Heart right ventricle (tissue), 16 donors: ENCODE measurements at regions not wholly inside any gene's neighbourhood (a gene's known extent, or its start where the extent isn't known, plus 50 kb on each side); places are given as distances from the start of the nearest gene placed in this dataset.

Experiments used
- ATAC-seq, 8 donors: fragments of 200-7000 bp; cut with Tn5 transposase; one replicate each; pipeline ENCODE4 v1.9.1; 2020; ENCODE audit warnings: mild to moderate bottlenecking in 8 of 8, moderate library complexity in 8 of 8, moderate number of reproducible peaks in 1 of 8
- DNase-seq, 2 donors: peaks; one replicate each; pipeline ENCODE4 v3.0.0-alpha.2; 2020
- H3K27ac ChIP-seq, 10 donors: fragments of 200-600 bp; sonication (generic) in 2 of 10; one replicate each; pipeline versions ENCODE4 v1.5.0 to v1.8.0; 2020 to 2022; ENCODE audit warnings: mild to moderate bottlenecking in 3 of 10
- H3K27me3 ChIP-seq, 7 donors: fragments of 200-600 bp; one replicate each; pipeline ENCODE4 v1.8.0; 2021 to 2022; ENCODE audit warnings: mild to moderate bottlenecking in 2 of 7
- H3K36me3 ChIP-seq, 9 donors: fragments of 200-600 bp; sonication (generic) in 1 of 9; one replicate each; pipeline versions ENCODE4 v1.5.0 to v1.8.0; 2020 to 2022; ENCODE audit warnings: mild to moderate bottlenecking in 2 of 9
- H3K4me1 ChIP-seq, 9 donors: fragments of 200-600 bp; sonication (generic) in 1 of 9; one replicate each; pipeline versions ENCODE4 v1.5.0 to v1.8.0; 2020 to 2022; ENCODE audit warnings: mild to moderate bottlenecking in 4 of 9
- H3K4me3 ChIP-seq, 10 donors: fragments of 200-600 bp; sonication (generic) in 2 of 10; one replicate each; pipeline versions ENCODE4 v1.5.0 to v1.8.0; 2020 to 2022; ENCODE audit warnings: mild to moderate bottlenecking in 7 of 10, moderate library complexity in 2 of 10
- H3K9me3 ChIP-seq, 11 donors: fragments of 200-600 bp in 10 of 11; sonication (generic) in 2 of 11; one replicate each; pipeline versions ENCODE4 v1.5.0 to v1.8.0; 2013 to 2022; ENCODE audit warnings: mild to moderate bottlenecking in 2 of 11, control low read depth in 1 of 11, moderate library complexity in 1 of 11
- WGBS, 2 donors: extraction: QIAGEN DNeasy Blood & Tissue Kit; methylation state at CpG; one replicate each; pipeline ENCODE4 v1.1.7; 2013; ENCODE audit warnings: inconsistent platforms in 1 of 2; 5-methylcytosine and 5-hydroxymethylcytosine counted together
- intact Hi-C, 10 donors: fragments of 100-400 bp; cut with DNase I; formaldehyde crosslinking; loops; one replicate each; pipeline versions ENCODE4 v1.11.1 to v1.14.2; 2022
- TF ChIP-seq, protein P1 (sequence below), 9 donors: fragments of 200-600 bp; sonication (generic) in 2 of 9; IDR thresholded peaks; one replicate each; pipeline versions ENCODE4 v1.5.0 to v1.8.0; 2021 to 2022; ENCODE audit warnings: antibody characterized with exemption in 9 of 9, mild to moderate bottlenecking in 5 of 9, moderate library complexity in 1 of 9
- donor health status: Arrhythmogenic right ventricular cardiomyopathy.
- donor health status: ischemic (EF 13 %, LVEDD 7.1; RV severe dilation, severe dysfunction).
- donor health status: healthy with polysubstance abuse.
- donor health status: DM: no; HTN: yes; CAD: no.
- donor health status: DM: no; HTN: no; CAD: no.
- donor health status: ischemic (EF 25% LVEDD 6.9; RV normal size, moderate dysfunction).
- donor health status: ischemic (EF 25% LVEDD 5.7; RV mildly dilated, moderate dysfunction).
- donor health status: healthy.
- donor health status: DM: yes; HTN: yes; CAD: no.
- donor health status: Ischemic cardiomyopathy.
- donor health status: ischemic (EF 35%, LVEDD 5.7; RV mildly dilated, moderate dysfunction).
- donor health status: nonischemic (EF 11% LVEDD 7.7; RV severe dilation, severe dysfunction).
- donor health status: DM: yes; HTN: yes; CAD: no.
- donor health status: PGD.
- donor health status: ischemic (EF 29% LVEDD 5.4; RV normal size, mild dysfunction).
- donor health status: nonischemic (EF 23%, LVEDD 6.1; RV moderate dilation, normal function).

DNA sequence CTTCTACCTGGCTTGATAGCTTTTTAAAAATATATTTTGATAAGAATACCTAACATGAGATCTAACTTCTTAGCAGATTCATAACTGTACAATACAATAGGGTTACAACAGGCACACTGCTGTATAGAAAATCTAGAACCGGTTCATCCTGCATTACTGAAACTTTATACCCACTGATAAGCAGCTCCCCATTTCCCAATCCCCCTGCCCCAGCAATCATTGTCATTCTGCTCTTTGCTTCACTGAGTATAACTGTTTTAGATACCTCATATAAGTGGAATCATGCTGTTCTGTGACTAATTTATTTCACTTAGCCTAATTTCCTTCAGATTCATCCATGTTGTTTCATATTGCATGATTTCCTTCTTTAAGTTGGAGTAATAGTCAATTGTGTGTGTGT, 906.0 kb downstream of the GBE1 start:
- ATAC-seq, result no peak
- no peak for DNase-seq
- intact Hi-C loops, result no loop called here

DNA sequence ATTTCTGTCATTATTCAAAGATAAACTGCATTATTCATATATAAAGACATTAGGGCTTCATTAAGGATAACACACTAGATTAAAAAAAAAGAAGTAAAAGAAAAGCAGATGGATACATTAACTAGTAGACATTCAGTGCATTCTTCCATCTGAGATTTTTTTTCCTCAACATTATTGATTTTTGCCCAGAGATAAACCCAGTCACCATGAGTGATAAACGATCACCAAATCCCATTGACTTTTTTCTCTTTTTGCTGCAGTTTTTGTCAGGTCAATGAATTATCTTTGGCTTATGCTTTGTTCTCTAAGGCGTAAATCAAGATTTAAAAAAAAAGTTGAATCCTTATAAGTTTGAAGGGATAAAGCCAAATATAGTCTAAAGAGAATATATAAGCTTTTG, 925.0 kb downstream of the GBE1 start:
- no peak for DNase-seq
- 73 to 82% methylated on average over 2 of the region's 2 CpGs for WGBS, 2 donors
- H3K27ac ChIP-seq, result no peak overlapping the region
- peaks cover 0 to 54% (median 0%) of the 10 kb centered on the region in 11 donors for H3K9me3 ChIP-seq
- TF ChIP-seq, protein P1, sequence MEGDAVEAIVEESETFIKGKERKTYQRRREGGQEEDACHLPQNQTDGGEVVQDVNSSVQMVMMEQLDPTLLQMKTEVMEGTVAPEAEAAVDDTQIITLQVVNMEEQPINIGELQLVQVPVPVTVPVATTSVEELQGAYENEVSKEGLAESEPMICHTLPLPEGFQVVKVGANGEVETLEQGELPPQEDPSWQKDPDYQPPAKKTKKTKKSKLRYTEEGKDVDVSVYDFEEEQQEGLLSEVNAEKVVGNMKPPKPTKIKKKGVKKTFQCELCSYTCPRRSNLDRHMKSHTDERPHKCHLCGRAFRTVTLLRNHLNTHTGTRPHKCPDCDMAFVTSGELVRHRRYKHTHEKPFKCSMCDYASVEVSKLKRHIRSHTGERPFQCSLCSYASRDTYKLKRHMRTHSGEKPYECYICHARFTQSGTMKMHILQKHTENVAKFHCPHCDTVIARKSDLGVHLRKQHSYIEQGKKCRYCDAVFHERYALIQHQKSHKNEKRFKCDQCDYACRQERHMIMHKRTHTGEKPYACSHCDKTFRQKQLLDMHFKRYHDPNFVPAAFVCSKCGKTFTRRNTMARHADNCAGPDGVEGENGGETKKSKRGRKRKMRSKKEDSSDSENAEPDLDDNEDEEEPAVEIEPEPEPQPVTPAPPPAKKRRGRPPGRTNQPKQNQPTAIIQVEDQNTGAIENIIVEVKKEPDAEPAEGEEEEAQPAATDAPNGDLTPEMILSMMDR (IDR thresholded peaks at IDR 0.05), result no peak
- H3K36me3 ChIP-seq, result no peaks in the 10 kb centered on the region
- no peak overlapping the region for H3K4me3 ChIP-seq
- no peaks in the 10 kb centered on the region for H3K4me1 ChIP-seq
- H3K27me3 ChIP-seq, result no peaks in the 10 kb centered on the region
- ATAC-seq, result no peak
- intact Hi-C loops, result no loop called here

More for the DNA sequence above, 906.0 kb downstream of the GBE1 start:
- H3K4me3 ChIP-seq, result no peak overlapping the region
- H3K9me3 ChIP-seq, result peaks cover 0 to 10% (median 0%) of the 10 kb centered on the region in 11 donors
- H3K36me3 ChIP-seq, result no peaks in the 10 kb centered on the region
- WGBS, 2 donors, result 70 to 81% methylated on average over 1 of the region's 1 CpG
- TF ChIP-seq, protein P1 (IDR thresholded peaks at IDR 0.05), result no peak
- H3K4me1 ChIP-seq, result no peaks in the 10 kb centered on the region
- no peak overlapping the region for H3K27ac ChIP-seq
- no peaks in the 10 kb centered on the region for H3K27me3 ChIP-seq

DNA sequence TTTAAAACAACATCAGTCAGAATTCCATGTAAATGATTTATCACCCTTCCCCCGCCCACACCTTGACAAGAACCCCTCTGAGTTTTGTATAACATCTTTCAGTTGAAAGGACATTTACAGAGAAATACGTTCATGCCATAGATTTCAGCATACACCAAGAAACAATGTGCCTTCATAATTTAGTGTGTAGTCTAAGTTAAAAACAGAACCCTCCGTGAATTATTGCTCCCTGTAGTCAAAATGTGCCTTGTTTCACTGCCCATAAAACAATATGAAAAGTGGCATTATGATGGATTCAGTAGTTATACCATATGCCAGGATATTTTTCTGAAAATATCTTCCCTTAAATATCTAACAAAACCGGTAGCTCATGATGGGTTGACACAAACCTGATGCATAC, 953.9 kb downstream of the GBE1 start:
- Histone ChIP-seq H3K4me1 (no peaks in the 10 kb centered on the region), H3K9me3 (no peaks in the 10 kb centered on the region), H3K27ac (no peak overlapping the region), H3K4me3 (no peak overlapping the region), H3K27me3 (no peaks in the 10 kb centered on the region), H3K36me3 (no peaks in the 10 kb centered on the region)
- ATAC-seq (no peak), DNase-seq (no peak)
- TF ChIP-seq, protein P1 (IDR thresholded peaks at IDR 0.05), result no peak
- 73 to 75% methylated on average over 4 of the region's 4 CpGs for WGBS, 2 donors
- intact Hi-C loops, result no loop called here

DNA sequence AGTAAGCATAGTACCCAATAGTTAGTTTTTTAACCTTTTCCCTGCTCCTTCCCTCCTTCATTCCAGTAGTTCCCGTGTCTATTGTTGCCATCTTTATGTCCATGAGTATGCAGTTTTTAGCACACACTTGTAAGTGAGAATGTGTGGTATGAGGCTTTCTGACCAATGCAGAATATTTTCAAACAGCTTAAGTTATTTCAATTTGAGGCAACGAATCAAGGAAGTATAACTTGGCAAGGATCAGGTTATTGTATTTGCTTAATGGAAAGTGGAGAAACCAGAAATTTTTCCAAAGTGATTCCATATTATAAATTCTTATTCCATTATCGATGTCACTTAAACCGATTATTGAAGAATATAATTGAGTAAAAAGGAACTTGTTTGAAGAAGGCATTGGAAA, 954.8 kb downstream of the GBE1 start:
- DNase-seq, result no peak
- no peak overlapping the region for H3K4me3 ChIP-seq
- H3K4me1 ChIP-seq, result no peaks in the 10 kb centered on the region
- intact Hi-C loops, result no loop called here
- H3K27ac ChIP-seq, result no peak overlapping the region
- TF ChIP-seq, protein P1 (IDR thresholded peaks at IDR 0.05), result no peak
- H3K9me3 ChIP-seq, result peaks cover 0 to under 1% (median 0%) of the 10 kb centered on the region in 11 donors
- 71 to 79% methylated on average over 4 of the region's 4 CpGs for WGBS, 2 donors
- H3K27me3 ChIP-seq, result no peaks in the 10 kb centered on the region
- H3K36me3 ChIP-seq, result no peaks in the 10 kb centered on the region
- ATAC-seq, result no peak
